OCI-LY1 (cell line): ENCODE measurements at regions not wholly inside any gene's neighbourhood (a gene's known extent, or its start where the extent isn't known, plus 50 kb on each side); places are given as distances from the start of the nearest gene placed in this dataset.

Source experiments
- EZH2 ChIP-seq: fragments of 200-600 bp; sonication (generic), shearing (Covaris generic); IDR thresholded peaks from 2 replicates; pipeline ENCODE4 v1.8.0; 2017; ENCODE audit warnings: borderline replicate concordance, mixed run types, mild to moderate bottlenecking, antibody characterized with exemption, low read length, moderate library complexity, mixed read lengths
- TF ChIP-seq, protein P1 (sequence below): fragments of 200-600 bp; sonication (generic), shearing (Covaris generic); IDR thresholded peaks from 2 replicates; pipeline ENCODE4 v1.5.1; 2017; ENCODE audit warnings: mild to moderate bottlenecking, antibody characterized with exemption, low read length, moderate library complexity, mixed read lengths

- TF ChIP-seq, protein P1, sequence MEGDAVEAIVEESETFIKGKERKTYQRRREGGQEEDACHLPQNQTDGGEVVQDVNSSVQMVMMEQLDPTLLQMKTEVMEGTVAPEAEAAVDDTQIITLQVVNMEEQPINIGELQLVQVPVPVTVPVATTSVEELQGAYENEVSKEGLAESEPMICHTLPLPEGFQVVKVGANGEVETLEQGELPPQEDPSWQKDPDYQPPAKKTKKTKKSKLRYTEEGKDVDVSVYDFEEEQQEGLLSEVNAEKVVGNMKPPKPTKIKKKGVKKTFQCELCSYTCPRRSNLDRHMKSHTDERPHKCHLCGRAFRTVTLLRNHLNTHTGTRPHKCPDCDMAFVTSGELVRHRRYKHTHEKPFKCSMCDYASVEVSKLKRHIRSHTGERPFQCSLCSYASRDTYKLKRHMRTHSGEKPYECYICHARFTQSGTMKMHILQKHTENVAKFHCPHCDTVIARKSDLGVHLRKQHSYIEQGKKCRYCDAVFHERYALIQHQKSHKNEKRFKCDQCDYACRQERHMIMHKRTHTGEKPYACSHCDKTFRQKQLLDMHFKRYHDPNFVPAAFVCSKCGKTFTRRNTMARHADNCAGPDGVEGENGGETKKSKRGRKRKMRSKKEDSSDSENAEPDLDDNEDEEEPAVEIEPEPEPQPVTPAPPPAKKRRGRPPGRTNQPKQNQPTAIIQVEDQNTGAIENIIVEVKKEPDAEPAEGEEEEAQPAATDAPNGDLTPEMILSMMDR = no peak
- TF ChIP-seq EZH2 = no peak
Measured at GRCh38 chr10:36198322-36198721, 556.2 kb upstream of the FZD8 start.
